ENCODE measurements at regions not wholly inside any gene's neighbourhood (a gene's known extent, or its start where the extent isn't known, plus 50 kb on each side); places are given as distances from the start of the nearest gene placed in this dataset.
"Not testable (repeated sequence)": the region's sequence is repeated elsewhere in the genome, so short reads cannot be mapped to it uniquely, and the experiment has no call there.

DNA sequence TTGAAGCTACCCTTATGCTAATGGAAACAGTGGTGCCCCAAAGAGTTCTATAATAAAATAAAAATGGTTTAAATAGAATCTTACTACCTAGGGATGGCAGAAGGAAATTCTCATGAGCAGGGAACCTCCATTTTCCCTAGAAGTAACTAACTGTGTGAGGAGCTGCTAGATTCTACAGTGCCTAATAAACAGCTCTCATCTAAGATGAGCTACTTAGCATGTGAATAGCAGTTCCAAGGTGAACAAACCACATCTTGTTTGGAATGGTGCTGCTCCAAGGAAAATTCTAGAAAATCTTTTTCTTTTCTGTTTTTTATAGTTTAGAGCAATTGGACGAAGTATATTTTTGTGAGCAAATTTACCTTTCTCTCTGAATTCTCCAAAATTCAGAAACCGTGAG lies 1015.3 kb upstream of the NOVA1 start:
- WGBS (ENCODE audit: extremely low coverage, insufficient coverage, insufficient read length) = no CpG with 5 or more reads among the region's 2 CpGs
- Histone ChIP-seq H3K27ac (ENCODE audit: low read depth, low read length) (no peak overlapping the region), H3K4me2 (ENCODE audit: low read length) (no peak overlapping the region), H2BK5ac (ENCODE audit: low read depth, low read length, poor library complexity) (no peak overlapping the region), H4K12ac (ENCODE audit: low read depth, low read length) (no peak overlapping the region), H3K79me2 (ENCODE audit: control insufficient read depth, insufficient read depth, low read length, poor library complexity) (no peaks in the 10 kb centered on the region), H3K14ac (ENCODE audit: low read length) (no peak overlapping the region), H3K79me1 (ENCODE audit: low read length) (no peaks in the 10 kb centered on the region), H3K4ac (ENCODE audit: low read depth, low read length) (no peak overlapping the region), H2BK12ac (ENCODE audit: low read length) (no peak overlapping the region), H3K4me1 (ENCODE audit: control insufficient read depth in 1 of 2, insufficient read depth in 2 of 2, low read length in 2 of 2) (no peaks in the 10 kb centered on the region), H2BK120ac (ENCODE audit: insufficient read depth, low read length, poor library complexity) (no peak overlapping the region), H4K8ac (ENCODE audit: low read depth, low read length) (no peak overlapping the region), H3K9me3 (ENCODE audit: insufficient read depth, low read depth, low read length) (no peaks in the 10 kb centered on the region), H3K4me3 (ENCODE audit: low read depth, low read length) (no peak overlapping the region), H2AFZ (ENCODE audit: insufficient read depth, low read length, poor library complexity) (no peak overlapping the region), H3K9ac (ENCODE audit: low read length) (no peak overlapping the region), H3K18ac (ENCODE audit: low read length) (no peak overlapping the region), H2AK5ac (ENCODE audit: low read length) (no peak overlapping the region), H3K36me3 (ENCODE audit: control insufficient read depth in 1 of 2, insufficient read depth in 2 of 2, low read length in 2 of 2) (no peaks in the 10 kb centered on the region), H4K91ac (ENCODE audit: low read depth, low read length) (no peak overlapping the region), H3K23ac (ENCODE audit: low read length) (no peak overlapping the region), H3K27me3 (ENCODE audit: insufficient read depth, low read length) (no peaks in the 10 kb centered on the region)
- no peak for DNase-seq

DNA sequence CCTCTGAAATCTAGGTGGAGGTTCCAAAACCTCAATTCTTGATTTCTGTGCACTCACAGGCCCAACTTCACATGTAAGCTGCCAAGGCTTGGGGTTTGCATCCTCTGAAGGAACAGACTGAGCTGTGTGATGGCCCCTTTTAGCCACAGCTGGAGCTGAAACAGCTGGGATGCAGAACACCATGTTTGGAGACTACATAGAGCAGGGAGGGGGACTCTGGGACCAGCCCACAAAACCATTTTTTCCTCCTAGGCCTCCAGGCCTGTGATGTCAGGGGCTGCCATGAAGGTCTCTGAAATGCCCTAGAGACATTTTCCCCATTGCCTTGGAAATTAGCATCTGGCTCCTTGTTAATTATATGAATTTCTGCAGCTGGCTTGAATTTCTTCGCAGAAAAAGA lies 1025.9 kb upstream of the NOVA1 start:
- Histone ChIP-seq H2BK12ac (ENCODE audit: low read length) (no peak overlapping the region), H3K9ac (ENCODE audit: low read length) (no peak overlapping the region), H3K27ac (ENCODE audit: low read depth, low read length) (no peak overlapping the region), H3K79me2 (ENCODE audit: control insufficient read depth, insufficient read depth, low read length, poor library complexity) (no peaks in the 10 kb centered on the region), H3K36me3 (ENCODE audit: control insufficient read depth in 1 of 2, insufficient read depth in 2 of 2, low read length in 2 of 2) (no peaks in the 10 kb centered on the region), H3K9me3 (ENCODE audit: insufficient read depth, low read depth, low read length) (peaks cover 5% of the 10 kb centered on the region), H3K14ac (ENCODE audit: low read length) (no peak overlapping the region), H3K4ac (ENCODE audit: low read depth, low read length) (no peak overlapping the region), H3K79me1 (ENCODE audit: low read length) (no peaks in the 10 kb centered on the region), H2BK5ac (ENCODE audit: low read depth, low read length, poor library complexity) (no peak overlapping the region), H4K91ac (ENCODE audit: low read depth, low read length) (no peak overlapping the region), H2AK5ac (ENCODE audit: low read length) (no peak overlapping the region), H3K4me2 (ENCODE audit: low read length) (no peak overlapping the region), H3K27me3 (ENCODE audit: insufficient read depth, low read length) (no peaks in the 10 kb centered on the region), H4K8ac (ENCODE audit: low read depth, low read length) (no peak overlapping the region), H3K23ac (ENCODE audit: low read length) (no peak overlapping the region), H4K12ac (ENCODE audit: low read depth, low read length) (no peak overlapping the region), H3K4me3 (ENCODE audit: low read depth, low read length) (no peak overlapping the region), H3K18ac (ENCODE audit: low read length) (no peak overlapping the region), H3K4me1 (ENCODE audit: control insufficient read depth in 1 of 2, insufficient read depth in 2 of 2, low read length in 2 of 2) (no peaks in the 10 kb centered on the region), H2AFZ (ENCODE audit: insufficient read depth, low read length, poor library complexity) (no peak overlapping the region), H2BK120ac (ENCODE audit: insufficient read depth, low read length, poor library complexity) (no peak overlapping the region)
- no CpG with 5 or more reads among the region's 1 CpG for WGBS (ENCODE audit: extremely low coverage, insufficient coverage, insufficient read length)
- no peak for DNase-seq

DNA sequence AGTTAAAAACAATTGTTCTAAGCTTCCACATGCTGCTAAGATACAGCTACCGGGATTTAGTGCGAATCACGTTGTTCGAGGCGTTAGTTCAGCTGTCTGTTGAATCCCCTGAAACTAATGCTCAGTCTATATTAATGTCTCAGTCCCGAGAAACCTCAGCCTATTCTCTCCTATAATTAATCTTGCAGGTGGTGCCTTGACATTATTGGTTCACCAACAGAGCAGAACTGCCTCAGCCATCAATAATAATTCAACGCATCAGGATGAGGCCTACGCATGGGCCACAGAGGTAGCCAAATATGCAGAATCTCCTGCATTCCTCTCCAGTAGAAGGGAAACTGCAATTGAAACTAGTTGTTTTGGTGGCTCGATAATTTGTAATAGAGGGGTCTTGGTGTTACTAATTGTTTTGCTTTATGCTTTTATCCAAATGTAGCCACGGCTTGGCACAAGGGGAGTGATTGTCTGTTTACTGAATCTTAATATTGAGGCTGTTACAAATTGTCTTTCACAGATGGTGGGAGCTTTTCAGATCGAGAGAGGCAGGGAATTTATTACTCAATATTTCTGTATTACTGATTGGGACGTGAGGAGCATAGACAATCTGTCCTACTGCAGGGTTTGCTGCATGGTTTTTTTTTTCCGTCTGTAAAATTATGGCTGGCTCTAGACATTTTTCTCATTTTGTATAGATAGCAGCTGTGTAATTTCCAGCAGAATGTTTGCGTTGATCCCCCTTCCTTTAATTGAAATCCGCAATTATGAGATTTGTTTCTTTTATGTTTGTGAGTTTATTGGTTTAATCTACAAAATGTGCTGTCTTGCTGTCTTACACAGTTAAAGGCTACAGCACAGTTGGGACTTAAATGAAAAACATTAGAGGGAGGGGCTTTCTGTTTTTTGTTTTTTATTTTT lies 1036.5 kb upstream of the NOVA1 start:
- H4K12ac ChIP-seq (ENCODE audit: low read depth, low read length) = no peak overlapping the region
- no peak overlapping the region for H3K4me3 ChIP-seq (ENCODE audit: low read depth, low read length)
- no CpG with 5 or more reads among the region's 15 CpGs for WGBS (ENCODE audit: extremely low coverage, insufficient coverage, insufficient read length)
- no peak overlapping the region for H2AK5ac ChIP-seq (ENCODE audit: low read length)
- H3K18ac ChIP-seq (ENCODE audit: low read length) = no peak overlapping the region
- no peak overlapping the region for H3K23ac ChIP-seq (ENCODE audit: low read length)
- H3K27me3 ChIP-seq (ENCODE audit: insufficient read depth, low read length) = no peaks in the 10 kb centered on the region
- H2BK5ac ChIP-seq (ENCODE audit: low read depth, low read length, poor library complexity) = no peak overlapping the region
- no peak for DNase-seq
- no peaks in the 10 kb centered on the region for H3K36me3 ChIP-seq (ENCODE audit: control insufficient read depth in 1 of 2, insufficient read depth in 2 of 2, low read length in 2 of 2)
- H4K91ac ChIP-seq (ENCODE audit: low read depth, low read length) = no peak overlapping the region
- H3K14ac ChIP-seq (ENCODE audit: low read length) = no peak overlapping the region
- H3K9me3 ChIP-seq (ENCODE audit: insufficient read depth, low read depth, low read length) = no peaks in the 10 kb centered on the region
- H3K79me1 ChIP-seq (ENCODE audit: low read length) = no peaks in the 10 kb centered on the region
- no peak overlapping the region for H2BK12ac ChIP-seq (ENCODE audit: low read length)
- no peaks in the 10 kb centered on the region for H3K4me1 ChIP-seq (ENCODE audit: control insufficient read depth in 1 of 2, insufficient read depth in 2 of 2, low read length in 2 of 2)
- no peak overlapping the region for H3K9ac ChIP-seq (ENCODE audit: low read length)
- no peak overlapping the region for H3K4ac ChIP-seq (ENCODE audit: low read depth, low read length)
- H3K79me2 ChIP-seq (ENCODE audit: control insufficient read depth, insufficient read depth, low read length, poor library complexity) = no peaks in the 10 kb centered on the region
- no peak overlapping the region for H4K8ac ChIP-seq (ENCODE audit: low read depth, low read length)
- H3K27ac ChIP-seq (ENCODE audit: low read depth, low read length) = no peak overlapping the region
- H2BK120ac ChIP-seq (ENCODE audit: insufficient read depth, low read length, poor library complexity) = no peak overlapping the region
- H2AFZ ChIP-seq (ENCODE audit: insufficient read depth, low read length, poor library complexity) = no peak overlapping the region
- H3K4me2 ChIP-seq (ENCODE audit: low read length) = no peak overlapping the region

- not testable (repeated sequence) for H3K36me3 ChIP-seq (ENCODE audit: control insufficient read depth in 1 of 2, insufficient read depth in 2 of 2, low read length in 2 of 2); H2BK5ac ChIP-seq (ENCODE audit: low read depth, low read length, poor library complexity); H4K8ac ChIP-seq (ENCODE audit: low read depth, low read length); H3K4me3 ChIP-seq (ENCODE audit: low read depth, low read length); H3K4ac ChIP-seq (ENCODE audit: low read depth, low read length); H3K27ac ChIP-seq (ENCODE audit: low read depth, low read length); H2BK12ac ChIP-seq (ENCODE audit: low read length); H3K9me3 ChIP-seq (ENCODE audit: insufficient read depth, low read depth, low read length); H3K27me3 ChIP-seq (ENCODE audit: insufficient read depth, low read length); H3K4me2 ChIP-seq (ENCODE audit: low read length); H4K12ac ChIP-seq (ENCODE audit: low read depth, low read length); H3K14ac ChIP-seq (ENCODE audit: low read length); H3K9ac ChIP-seq (ENCODE audit: low read length); H2BK120ac ChIP-seq (ENCODE audit: insufficient read depth, low read length, poor library complexity); H3K79me2 ChIP-seq (ENCODE audit: control insufficient read depth, insufficient read depth, low read length, poor library complexity); H3K23ac ChIP-seq (ENCODE audit: low read length); DNase-seq; H2AFZ ChIP-seq (ENCODE audit: insufficient read depth, low read length, poor library complexity); H3K79me1 ChIP-seq (ENCODE audit: low read length); H4K91ac ChIP-seq (ENCODE audit: low read depth, low read length); H3K4me1 ChIP-seq (ENCODE audit: control insufficient read depth in 1 of 2, insufficient read depth in 2 of 2, low read length in 2 of 2); H2AK5ac ChIP-seq (ENCODE audit: low read length); H3K18ac ChIP-seq (ENCODE audit: low read length)
- no CpG with 5 or more reads among the region's 1 CpG for WGBS (ENCODE audit: extremely low coverage, insufficient coverage, insufficient read length)
These were observed 1042.9 kb upstream of the NOVA1 start for GRCh38 chr14:27640688-27641087.
